DOHH2 (cell line): ENCODE measurements at regions not wholly inside any gene's neighbourhood (a gene's known extent, or its start where the extent isn't known, plus 50 kb on each side); places are given as distances from the start of the nearest gene placed in this dataset.

Experiments used
- H3F3A ChIP-seq: fragments of 200-600 bp; sonication (generic), shearing (Covaris generic); 2 replicates; pipeline ENCODE4 v1.6.0; 2016; ENCODE audit warnings: antibody characterized with exemption, mild to moderate bottlenecking; ENCODE audit not compliant: control insufficient read depth, insufficient read depth
- H3K27ac ChIP-seq: fragments of 200-600 bp; sonication (generic); 2 replicates; pipeline ENCODE4 v1.5.1; 2014; ENCODE audit warnings: low read depth, mild to moderate bottlenecking, low read length, moderate library complexity
- H3K27me3 ChIP-seq: fragments of 200-600 bp; sonication (generic); 2 replicates; pipeline ENCODE4 v1.6.1; 2014; ENCODE audit warnings: mild to moderate bottlenecking, low read length, mixed read lengths; ENCODE audit not compliant: control insufficient read depth
- H3K36me3 ChIP-seq: fragments of 200-600 bp; sonication (generic); 2 replicates; pipeline ENCODE4 v1.6.1; 2014; ENCODE audit warnings: mild to moderate bottlenecking, low read length, moderate library complexity, mixed read lengths; ENCODE audit not compliant: control insufficient read depth
- H3K4me1 ChIP-seq: fragments of 200-600 bp; sonication (generic); 2 replicates; pipeline ENCODE4 v1.6.1; 2014; ENCODE audit warnings: mild to moderate bottlenecking, low read length, mixed read lengths; ENCODE audit not compliant: control insufficient read depth
- H3K4me2 ChIP-seq: fragments of 200-600 bp; sonication (generic); 2 replicates; pipeline ENCODE4 v1.6.0; 2014; ENCODE audit warnings: mild to moderate bottlenecking, low read length, moderate library complexity
- H3K4me3 ChIP-seq: fragments of 200-600 bp; sonication (generic); 2 replicates; pipeline ENCODE4 v1.5.1; 2014; ENCODE audit warnings: mild to moderate bottlenecking, low read length, mixed read lengths
- H3K79me2 ChIP-seq: fragments of 200-600 bp; sonication (generic); 2 replicates; pipeline ENCODE4 v1.6.1; 2014; ENCODE audit warnings: mild to moderate bottlenecking, low read length, mixed read lengths; ENCODE audit not compliant: control insufficient read depth
- H3K9me2 ChIP-seq: fragments of 200-600 bp; sonication (generic); replicated peaks from 2 replicates; pipeline ENCODE4 v1.6.1; 2014; ENCODE audit warnings: mild to moderate bottlenecking, low read length, mixed read lengths; ENCODE audit not compliant: control insufficient read depth
- H3K9me3 ChIP-seq: fragments of 200-600 bp; sonication (generic); 2 replicates; pipeline ENCODE4 v1.6.1; 2014; ENCODE audit warnings: antibody characterized with exemption, low read length, mixed read lengths; ENCODE audit not compliant: control insufficient read depth, insufficient read depth
- H4K20me1 ChIP-seq: fragments of 200-600 bp; sonication (generic); 2 replicates; pipeline ENCODE4 v1.6.0; 2014; ENCODE audit warnings: low read depth, mild to moderate bottlenecking, antibody characterized with exemption, low read length, moderate library complexity; ENCODE audit not compliant: control insufficient read depth, insufficient read depth
- CTCF ChIP-seq: fragments of 200-600 bp; sonication (generic); IDR thresholded peaks from one replicate; pipeline ENCODE4 v1.5.1; 2014; ENCODE audit warnings: antibody characterized with exemption, mild to moderate bottlenecking, low read depth, low read length; ENCODE audit not compliant: poor library complexity, severe bottlenecking
- EZH2phosphoT487 ChIP-seq: fragments of 200-600 bp; sonication (generic); IDR thresholded peaks from 2 replicates; pipeline ENCODE4 v1.6.1; 2017; ENCODE audit warnings: borderline replicate concordance, mild to moderate bottlenecking, antibody characterized with exemption, low read length, moderate library complexity, mixed read lengths

- no peak for TF ChIP-seq EZH2phosphoT487
- TF ChIP-seq CTCF = no peak
- Histone ChIP-seq H3K4me2 (no peak overlapping the region), H3K9me2 (no peaks in the 10 kb centered on the region), H3K4me1 (no peaks in the 10 kb centered on the region), H3K79me2 (no peaks in the 10 kb centered on the region), H3K27me3 (0 out of 2 replicates have a peak, but pooled peaks cover 2% of the 10 kb centered on the region), H3K27ac (no peak overlapping the region), H3K9me3 (no peaks in the 10 kb centered on the region), H3F3A (no peaks in the 10 kb centered on the region), H3K4me3 (no peak overlapping the region), H4K20me1 (no peaks in the 10 kb centered on the region), H3K36me3 (no peaks in the 10 kb centered on the region)
Measured at GRCh38 chr12:43216490-43216889, 335.5 kb downstream of the ADAMTS20 start.

DNA sequence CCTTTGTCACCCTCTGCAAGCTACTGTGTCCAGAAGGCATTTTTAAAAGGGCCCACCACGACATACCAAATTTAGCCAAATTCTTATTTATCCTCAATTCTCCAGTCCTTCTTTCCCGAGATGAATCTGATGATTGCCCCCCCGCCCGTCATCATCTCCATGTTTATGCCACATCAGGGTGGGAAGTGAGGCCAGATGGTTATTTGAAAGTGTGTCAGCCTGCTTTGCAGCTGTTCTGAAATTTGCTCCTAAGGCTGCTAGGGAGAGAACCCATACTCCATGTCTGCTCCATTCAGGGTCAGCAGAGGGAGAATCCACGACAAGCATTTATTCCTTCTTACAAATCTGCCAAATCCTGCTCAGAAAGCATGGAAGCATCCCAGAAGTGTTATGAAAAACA, 337.8 kb downstream of the ADAMTS20 start:
- Histone ChIP-seq H3F3A (no peaks in the 10 kb centered on the region), H3K4me3 (no peak overlapping the region), H3K9me2 (no peaks in the 10 kb centered on the region), H4K20me1 (no peaks in the 10 kb centered on the region), H3K79me2 (no peaks in the 10 kb centered on the region), H3K36me3 (no peaks in the 10 kb centered on the region), H3K27me3 (no peaks in the 10 kb centered on the region), H3K9me3 (no peaks in the 10 kb centered on the region), H3K27ac (no peak overlapping the region), H3K4me1 (peaks cover 11% of the 10 kb centered on the region), H3K4me2 (no peak overlapping the region)
- no peak for TF ChIP-seq EZH2phosphoT487
- no peak for TF ChIP-seq CTCF

- Histone ChIP-seq H3K27me3 (no peaks in the 10 kb centered on the region), H4K20me1 (no peaks in the 10 kb centered on the region), H3K9me3 (no peaks in the 10 kb centered on the region), H3K27ac (no peak overlapping the region), H3K4me3 (no peak overlapping the region), H3F3A (no peaks in the 10 kb centered on the region), H3K4me1 (peaks cover 11% of the 10 kb centered on the region), H3K79me2 (no peaks in the 10 kb centered on the region), H3K9me2 (no peaks in the 10 kb centered on the region), H3K36me3 (no peaks in the 10 kb centered on the region), H3K4me2 (no peak overlapping the region)
- TF ChIP-seq CTCF = no peak
- TF ChIP-seq EZH2phosphoT487 = no peak
Measured at GRCh38 chr12:43213608-43214007, 338.4 kb downstream of the ADAMTS20 start.
